Left lung (tissue), 4 donors: ENCODE measurements at regions not wholly inside any gene's neighbourhood (a gene's known extent, or its start where the extent isn't known, plus 50 kb on each side); places are given as distances from the start of the nearest gene placed in this dataset.
"Not testable (repeated sequence)": the region's sequence is repeated elsewhere in the genome, so short reads cannot be mapped to it uniquely, and the experiment has no call there.

Experiments used
- ATAC-seq: fragments of 200-7000 bp; cut with Tn5 transposase; one replicate; pipeline ENCODE4 v1.9.1; 2020; ENCODE audit warnings: moderate library complexity
- DNase-seq, 4 donors: peaks; one replicate each; pipeline ENCODE4 v3.0.0-alpha.2; 2013 to 2020
- H3K27ac ChIP-seq, 2 donors: fragments of 200-600 bp; sonication (generic) in 1 of 2; one replicate each; pipeline versions ENCODE4 v1.5.0 to v1.8.0; 2020 to 2021
- H3K27me3 ChIP-seq, 2 donors: fragments of 200-600 bp; sonication (generic) in 1 of 2; one replicate each; pipeline versions ENCODE4 v1.5.0 to v1.8.0; 2020 to 2021
- H3K36me3 ChIP-seq, 2 donors: fragments of 200-600 bp; sonication (generic) in 1 of 2; one replicate each; pipeline versions ENCODE4 v1.5.0 to v1.8.0; 2020 to 2021
- H3K4me1 ChIP-seq, 2 donors: fragments of 200-600 bp; one replicate each; pipeline ENCODE4 v1.8.0; 2021
- H3K4me3 ChIP-seq, 2 donors: fragments of 200-600 bp; sonication (generic) in 1 of 2; one replicate each; pipeline versions ENCODE4 v1.5.0 to v1.8.0; 2020 to 2021; ENCODE audit warnings: mild to moderate bottlenecking in 1 of 2
- H3K9me3 ChIP-seq, 2 donors: fragments of 200-600 bp; sonication (generic) in 1 of 2; one replicate each; pipeline versions ENCODE4 v1.5.0 to v1.8.0; 2020 to 2021
- CTCF ChIP-seq, 2 donors: fragments of 200-600 bp; sonication (generic) in 1 of 2; IDR thresholded peaks; one replicate each; pipeline versions ENCODE4 v1.5.0 to v1.8.0; 2021; ENCODE audit warnings: antibody characterized with exemption in 2 of 2
- intact Hi-C, 2 donors: fragments of 100-400 bp; cut with DNase I; formaldehyde crosslinking; loops; one replicate each; pipeline versions ENCODE4 v1.11.2 to v1.14.2; 2022
- donor health status: DM: no; HTN: yes; CAD: no.
- donor health status: DM: no; HTN: no; CAD: no.

- no peak for TF ChIP-seq CTCF (IDR thresholded peaks at IDR 0.05)
- DNase-seq (no peak), ATAC-seq (no peak)
- H3K27ac ChIP-seq: no peak overlapping the region
- intact Hi-C loops: no loop called here
- H3K4me1 ChIP-seq: no peaks in the 10 kb centered on the region
- H3K27me3 ChIP-seq: no peaks in the 10 kb centered on the region
- peaks cover 0 to 20% of the 10 kb centered on the region in 2 donors for H3K9me3 ChIP-seq
- H3K4me3 ChIP-seq: no peak overlapping the region
- no peaks in the 10 kb centered on the region for H3K36me3 ChIP-seq
Measured at GRCh38 chr5:21024966-21025365, 1037.0 kb upstream of the CDH18 start.

GRCh38 chr5:21013237-21013636, 1025.2 kb upstream of the CDH18 start:
- Histone ChIP-seq H3K27ac (no peak overlapping the region), H3K27me3 (no peaks in the 10 kb centered on the region), H3K4me3 (no peak overlapping the region), H3K36me3 (no peaks in the 10 kb centered on the region), H3K4me1 (no peaks in the 10 kb centered on the region), H3K9me3 (no peaks in the 10 kb centered on the region)
- intact Hi-C loops: no loop called here
- no peak for TF ChIP-seq CTCF (IDR thresholded peaks at IDR 0.05)
- no peak for ATAC-seq
- DNase-seq: no peak

- H3K4me1 ChIP-seq: no peaks in the 10 kb centered on the region
- ATAC-seq (no peak), DNase-seq (no peak)
- no peak for TF ChIP-seq CTCF (IDR thresholded peaks at IDR 0.05)
- H3K36me3 ChIP-seq: no peaks in the 10 kb centered on the region
- H3K9me3 ChIP-seq: no peaks in the 10 kb centered on the region
- intact Hi-C loops: no loop called here
- H3K27ac ChIP-seq: no peak overlapping the region
- no peaks in the 10 kb centered on the region for H3K27me3 ChIP-seq
- no peak overlapping the region for H3K4me3 ChIP-seq
Measured at GRCh38 chr5:21007781-21008180, 1019.8 kb upstream of the CDH18 start.

- H3K27me3 ChIP-seq, H3K27ac ChIP-seq, H3K36me3 ChIP-seq, H3K4me1 ChIP-seq, intact Hi-C loops, H3K4me3 ChIP-seq, DNase-seq, ATAC-seq: not testable (repeated sequence)
- peaks cover 0 to 44% of the 10 kb centered on the region in 2 donors for H3K9me3 ChIP-seq
Measured at GRCh38 chr5:20988933-20989332, 1000.9 kb upstream of the CDH18 start.

GRCh38 chr5:20985754-20986153, 997.8 kb upstream of the CDH18 start:
- ATAC-seq: no peak
- intact Hi-C loops: no loop called here
- no peak for DNase-seq
- H3K4me3 ChIP-seq: no peak overlapping the region
- H3K9me3 ChIP-seq: peaks cover 0 to 45% of the 10 kb centered on the region in 2 donors
- H3K36me3 ChIP-seq: no peaks in the 10 kb centered on the region
- no peaks in the 10 kb centered on the region for H3K4me1 ChIP-seq
- H3K27ac ChIP-seq: no peak overlapping the region
- no peaks in the 10 kb centered on the region for H3K27me3 ChIP-seq
- TF ChIP-seq CTCF (IDR thresholded peaks at IDR 0.05): no peak

- no peak for TF ChIP-seq CTCF (IDR thresholded peaks at IDR 0.05)
- DNase-seq (no peak), ATAC-seq (no peak)
- no peak overlapping the region for H3K27ac ChIP-seq
- no peaks in the 10 kb centered on the region for H3K9me3 ChIP-seq
- H3K36me3 ChIP-seq: no peaks in the 10 kb centered on the region
- H3K27me3 ChIP-seq: no peaks in the 10 kb centered on the region
- intact Hi-C loops: no loop called here
- no peaks in the 10 kb centered on the region for H3K4me1 ChIP-seq
- no peak overlapping the region for H3K4me3 ChIP-seq
Measured at GRCh38 chr5:20974426-20974825, 986.4 kb upstream of the CDH18 start.
